ENCODE measurements at regions not wholly inside any gene's neighbourhood (a gene's known extent, or its start where the extent isn't known, plus 50 kb on each side); places are given as distances from the start of the nearest gene placed in this dataset.

GRCh38 chr5:97750576-97750975 lies 567.5 kb upstream of the RIOK2 start:
- Mint-ChIP-seq H3K9me3 (peaks cover 0 to 5% (median 0%) of the 10 kb centered on the region in 3 donors), H3K36me3 (no peaks in the 10 kb centered on the region), H3K4me3 (no peak overlapping the region), H3K27me3 (peaks cover 0 to 4% of the 10 kb centered on the region in 2 donors), H3K27ac (no peak overlapping the region), H3K4me1 (no peaks in the 10 kb centered on the region)
- WGBS (ENCODE audit: insufficient coverage), result no CpG with 5 or more reads among the region's 2 CpGs
- Histone ChIP-seq H3K4me3 (ENCODE audit: control insufficient read depth in 1 of 2, extremely low read depth in 1 of 2, low read length in 1 of 2) (no peak overlapping the region), H3K4me1 (ENCODE audit: control insufficient read depth in 1 of 2, extremely low read depth in 1 of 2, insufficient read depth in 2 of 2, low read length in 2 of 2) (no peaks in the 10 kb centered on the region), H3K36me3 (ENCODE audit: control insufficient read depth in 2 of 2, extremely low read depth in 1 of 2, insufficient read depth in 1 of 2, low read length in 1 of 2) (no peaks in the 10 kb centered on the region), H3K27ac (ENCODE audit: low read length) (no peak overlapping the region), H3K27me3 (replicated peaks in 1 of 2; ENCODE audit: control insufficient read depth in 2 of 2, extremely low read depth in 1 of 2, insufficient read depth in 2 of 2, low read length in 1 of 2) (no peaks in the 10 kb centered on the region), H3K9me3 (no peaks in the 10 kb centered on the region)
- ChIA-PET POLR2A (no interaction called here), CTCF (no interaction called here)
- no peak for ATAC-seq (replicated peaks in 1 of 4)
- no peak for DNase-seq

- Histone ChIP-seq H3K27me3 (replicated peaks in 1 of 2; ENCODE audit: control insufficient read depth in 2 of 2, extremely low read depth in 1 of 2, insufficient read depth in 2 of 2, low read length in 1 of 2) (no peaks in the 10 kb centered on the region), H3K9me3 (no peaks in the 10 kb centered on the region), H3K36me3 (ENCODE audit: control insufficient read depth in 2 of 2, extremely low read depth in 1 of 2, insufficient read depth in 1 of 2, low read length in 1 of 2) (no peaks in the 10 kb centered on the region), H3K27ac (ENCODE audit: low read length) (no peak overlapping the region), H3K4me3 (ENCODE audit: control insufficient read depth in 1 of 2, extremely low read depth in 1 of 2, low read length in 1 of 2) (no peak overlapping the region), H3K4me1 (ENCODE audit: control insufficient read depth in 1 of 2, extremely low read depth in 1 of 2, insufficient read depth in 2 of 2, low read length in 2 of 2) (no peaks in the 10 kb centered on the region)
- H3K36me3 Mint-ChIP-seq, result no peaks in the 10 kb centered on the region
- ChIA-PET POLR2A (no interaction called here), CTCF (interaction anchor here in 1 of 2 donors (1.0 kb wide), 1 partner anchor 22 kb away, joined by 3 read pairs; no protein-coding TSS in a partner anchor)
- 67% methylated on average over 1 of the region's 1 CpG for WGBS (ENCODE audit: insufficient coverage)
- no peak overlapping the region for H3K27ac Mint-ChIP-seq
- no peak overlapping the region for H3K4me3 Mint-ChIP-seq
- no peak for DNase-seq
- H3K4me1 Mint-ChIP-seq, result no peaks in the 10 kb centered on the region
- H3K27me3 Mint-ChIP-seq, result peaks cover 0 to 4% of the 10 kb centered on the region in 2 donors
- ATAC-seq (replicated peaks in 1 of 4), result no peak
- H3K9me3 Mint-ChIP-seq, result peaks cover 0 to 2% (median 0%) of the 10 kb centered on the region in 3 donors
Measured at GRCh38 chr5:97751540-97751939, 568.5 kb upstream of the RIOK2 start.

GRCh38 chr5:97752871-97753270 lies 569.8 kb upstream of the RIOK2 start:
- peaks cover 0 to 2% (median 0%) of the 10 kb centered on the region in 3 donors for H3K9me3 Mint-ChIP-seq
- no peak overlapping the region for H3K4me3 Mint-ChIP-seq
- Histone ChIP-seq H3K36me3 (ENCODE audit: control insufficient read depth in 2 of 2, extremely low read depth in 1 of 2, insufficient read depth in 1 of 2, low read length in 1 of 2) (no peaks in the 10 kb centered on the region), H3K4me3 (ENCODE audit: control insufficient read depth in 1 of 2, extremely low read depth in 1 of 2, low read length in 1 of 2) (no peak overlapping the region), H3K27me3 (replicated peaks in 1 of 2; ENCODE audit: control insufficient read depth in 2 of 2, extremely low read depth in 1 of 2, insufficient read depth in 2 of 2, low read length in 1 of 2) (no peaks in the 10 kb centered on the region), H3K27ac (ENCODE audit: low read length) (no peak overlapping the region), H3K9me3 (no peaks in the 10 kb centered on the region), H3K4me1 (ENCODE audit: control insufficient read depth in 1 of 2, extremely low read depth in 1 of 2, insufficient read depth in 2 of 2, low read length in 2 of 2) (no peaks in the 10 kb centered on the region)
- DNase-seq, result no peak
- no peak for ATAC-seq (replicated peaks in 1 of 4)
- H3K27me3 Mint-ChIP-seq, result peaks cover 0 to 4% of the 10 kb centered on the region in 2 donors
- no peaks in the 10 kb centered on the region for H3K4me1 Mint-ChIP-seq
- ChIA-PET POLR2A (no interaction called here), CTCF (no interaction called here)
- H3K27ac Mint-ChIP-seq, result no peak overlapping the region
- H3K36me3 Mint-ChIP-seq, result no peaks in the 10 kb centered on the region

GRCh38 chr5:97762483-97762882 lies 579.4 kb upstream of the RIOK2 start:
- Histone ChIP-seq H3K9me3 (no peaks in the 10 kb centered on the region), H3K27me3 (replicated peaks in 1 of 2; ENCODE audit: control insufficient read depth in 2 of 2, extremely low read depth in 1 of 2, insufficient read depth in 2 of 2, low read length in 1 of 2) (no peaks in the 10 kb centered on the region), H3K4me3 (ENCODE audit: control insufficient read depth in 1 of 2, extremely low read depth in 1 of 2, low read length in 1 of 2) (no peak overlapping the region), H3K36me3 (ENCODE audit: control insufficient read depth in 2 of 2, extremely low read depth in 1 of 2, insufficient read depth in 1 of 2, low read length in 1 of 2) (no peaks in the 10 kb centered on the region), H3K27ac (ENCODE audit: low read length) (no peak overlapping the region), H3K4me1 (ENCODE audit: control insufficient read depth in 1 of 2, extremely low read depth in 1 of 2, insufficient read depth in 2 of 2, low read length in 2 of 2) (no peaks in the 10 kb centered on the region)
- H3K4me1 Mint-ChIP-seq, result peaks cover 0 to 2% (median 0%) of the 10 kb centered on the region in 3 donors
- CTCF ChIA-PET, result no interaction called here
- no peak overlapping the region for H3K4me3 Mint-ChIP-seq
- no peaks in the 10 kb centered on the region for H3K36me3 Mint-ChIP-seq
- DNase-seq (no peak), ATAC-seq (replicated peaks in 1 of 4) (no peak)
- H3K27ac Mint-ChIP-seq, result no peak overlapping the region
- POLR2A ChIA-PET, result no interaction called here
- no peaks in the 10 kb centered on the region for H3K27me3 Mint-ChIP-seq
- peaks cover 0 to 6% (median 0%) of the 10 kb centered on the region in 3 donors for H3K9me3 Mint-ChIP-seq

DNA sequence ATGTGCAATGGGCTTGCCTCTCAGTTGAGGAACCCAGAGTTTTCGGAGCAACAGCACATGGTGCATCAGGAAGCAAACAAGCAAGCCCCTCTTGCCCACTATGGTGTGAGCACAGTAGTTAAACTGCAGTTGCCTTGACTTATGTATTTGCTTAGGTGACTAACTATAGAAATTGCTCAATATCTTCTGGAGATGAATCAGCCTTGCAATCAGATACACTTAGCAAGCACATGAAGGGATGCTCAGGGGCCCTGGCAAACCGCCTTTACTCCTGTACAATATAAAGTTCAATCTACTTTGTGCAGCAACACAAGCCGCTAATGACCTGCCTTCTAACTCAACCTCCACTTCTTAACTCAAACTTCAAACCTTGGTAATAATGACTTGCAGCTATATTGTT lies 581.7 kb upstream of the RIOK2 start:
- no peak overlapping the region for H3K4me3 ChIP-seq (ENCODE audit: control insufficient read depth in 1 of 2, extremely low read depth in 1 of 2, low read length in 1 of 2)
- H3K36me3 ChIP-seq (ENCODE audit: control insufficient read depth in 2 of 2, extremely low read depth in 1 of 2, insufficient read depth in 1 of 2, low read length in 1 of 2), result no peaks in the 10 kb centered on the region
- no peaks in the 10 kb centered on the region for H3K9me3 ChIP-seq
- WGBS (ENCODE audit: insufficient coverage), result 81% methylated on average over 3 of the region's 3 CpGs
- H3K27ac Mint-ChIP-seq, result no peak overlapping the region
- H3K4me1 ChIP-seq (ENCODE audit: control insufficient read depth in 1 of 2, extremely low read depth in 1 of 2, insufficient read depth in 2 of 2, low read length in 2 of 2), result no peaks in the 10 kb centered on the region
- H3K9me3 Mint-ChIP-seq, result peaks cover 0 to 6% (median 0%) of the 10 kb centered on the region in 3 donors
- no peak overlapping the region for H3K27ac ChIP-seq (ENCODE audit: low read length)
- H3K4me3 Mint-ChIP-seq, result no peak overlapping the region
- peaks cover 0 to 2% (median 0%) of the 10 kb centered on the region in 3 donors for H3K4me1 Mint-ChIP-seq
- no peaks in the 10 kb centered on the region for H3K36me3 Mint-ChIP-seq
- no peaks in the 10 kb centered on the region for H3K27me3 ChIP-seq (replicated peaks in 1 of 2; ENCODE audit: control insufficient read depth in 2 of 2, extremely low read depth in 1 of 2, insufficient read depth in 2 of 2, low read length in 1 of 2)
- ChIA-PET POLR2A (interaction anchor here in 1 of 2 donors (0.5 kb wide), 1 partner anchor 26 kb away, joined by 4 read pairs; no protein-coding TSS in a partner anchor), CTCF (no interaction called here)
- H3K27me3 Mint-ChIP-seq, result no peaks in the 10 kb centered on the region
- no peak for DNase-seq
- ATAC-seq (replicated peaks in 1 of 4), result no peak

DNA sequence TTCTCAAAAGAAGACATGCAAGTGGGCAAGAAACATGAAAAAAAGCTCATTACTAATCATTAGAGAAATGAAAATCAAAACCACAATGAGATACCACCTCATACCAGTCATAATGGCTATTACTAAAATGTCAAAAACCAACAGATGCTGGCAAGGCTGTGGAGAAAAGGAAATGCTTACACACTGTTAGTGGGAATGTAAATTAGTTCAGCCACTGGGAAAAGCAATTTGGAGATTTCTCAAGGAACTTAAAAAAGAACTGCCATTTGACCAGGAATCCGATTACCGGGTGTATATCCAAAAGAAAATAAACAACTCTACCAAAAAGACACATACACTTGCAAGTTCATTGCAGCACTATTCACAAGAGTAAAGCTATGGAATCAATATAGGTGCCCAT lies 595.4 kb upstream of the RIOK2 start:
- Histone ChIP-seq H3K4me3 (ENCODE audit: control insufficient read depth in 1 of 2, extremely low read depth in 1 of 2, low read length in 1 of 2) (no peak overlapping the region), H3K36me3 (ENCODE audit: control insufficient read depth in 2 of 2, extremely low read depth in 1 of 2, insufficient read depth in 1 of 2, low read length in 1 of 2) (no peaks in the 10 kb centered on the region), H3K27ac (ENCODE audit: low read length) (no peak overlapping the region), H3K4me1 (ENCODE audit: control insufficient read depth in 1 of 2, extremely low read depth in 1 of 2, insufficient read depth in 2 of 2, low read length in 2 of 2) (no peaks in the 10 kb centered on the region), H3K9me3 (no peaks in the 10 kb centered on the region), H3K27me3 (replicated peaks in 1 of 2; ENCODE audit: control insufficient read depth in 2 of 2, extremely low read depth in 1 of 2, insufficient read depth in 2 of 2, low read length in 1 of 2) (no peaks in the 10 kb centered on the region)
- H3K4me1 Mint-ChIP-seq, result no peaks in the 10 kb centered on the region
- no peaks in the 10 kb centered on the region for H3K27me3 Mint-ChIP-seq
- ATAC-seq (replicated peaks in 1 of 4) (no peak), DNase-seq (no peak)
- WGBS (ENCODE audit: insufficient coverage), result no CpG with 5 or more reads among the region's 2 CpGs
- ChIA-PET POLR2A (no interaction called here), CTCF (no interaction called here)
- H3K36me3 Mint-ChIP-seq, result no peaks in the 10 kb centered on the region
- no peak overlapping the region for H3K27ac Mint-ChIP-seq
- H3K9me3 Mint-ChIP-seq, result peaks cover 2 to 17% (median 3%) of the 10 kb centered on the region in 3 donors
- no peak overlapping the region for H3K4me3 Mint-ChIP-seq

DNA sequence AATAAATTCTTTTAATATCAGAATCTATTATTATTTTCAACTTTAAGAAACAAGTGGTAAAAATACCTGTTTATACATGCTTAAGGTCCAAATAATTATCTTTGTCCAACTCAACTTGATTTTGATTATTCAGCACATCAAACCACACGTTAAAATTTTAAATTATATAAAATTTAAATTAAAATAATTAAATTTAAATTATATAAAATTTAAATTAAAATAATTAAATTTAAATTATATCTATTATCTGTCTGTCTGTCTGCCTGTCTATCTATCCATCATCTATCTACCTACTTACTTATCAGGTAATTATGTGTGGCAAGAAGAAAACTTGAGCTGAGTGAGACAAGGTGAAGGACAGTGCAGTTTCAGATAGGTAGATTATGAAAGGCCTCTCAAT lies 605.3 kb upstream of the RIOK2 start:
- DNase-seq, result no peak
- Mint-ChIP-seq H3K27me3 (no peaks in the 10 kb centered on the region), H3K4me3 (no peak overlapping the region), H3K27ac (no peak overlapping the region), H3K9me3 (peaks cover 6 to 15% (median 9%) of the 10 kb centered on the region in 3 donors), H3K4me1 (no peaks in the 10 kb centered on the region), H3K36me3 (no peaks in the 10 kb centered on the region)
- no CpG with 5 or more reads among the region's 1 CpG for WGBS (ENCODE audit: insufficient coverage)
- Histone ChIP-seq H3K9me3 (no peaks in the 10 kb centered on the region), H3K36me3 (ENCODE audit: control insufficient read depth in 2 of 2, extremely low read depth in 1 of 2, insufficient read depth in 1 of 2, low read length in 1 of 2) (no peaks in the 10 kb centered on the region), H3K4me3 (ENCODE audit: control insufficient read depth in 1 of 2, extremely low read depth in 1 of 2, low read length in 1 of 2) (no peak overlapping the region), H3K27me3 (replicated peaks in 1 of 2; ENCODE audit: control insufficient read depth in 2 of 2, extremely low read depth in 1 of 2, insufficient read depth in 2 of 2, low read length in 1 of 2) (no peaks in the 10 kb centered on the region), H3K27ac (ENCODE audit: low read length) (no peak overlapping the region), H3K4me1 (ENCODE audit: control insufficient read depth in 1 of 2, extremely low read depth in 1 of 2, insufficient read depth in 2 of 2, low read length in 2 of 2) (no peaks in the 10 kb centered on the region)
- ChIA-PET POLR2A (no interaction called here), CTCF (no interaction called here)
- no peak for ATAC-seq (replicated peaks in 1 of 4)
